ENCODE measurements at regions not wholly inside any gene's neighbourhood (a gene's known extent, or its start where the extent isn't known, plus 50 kb on each side); places are given as distances from the start of the nearest gene placed in this dataset.

DNA sequence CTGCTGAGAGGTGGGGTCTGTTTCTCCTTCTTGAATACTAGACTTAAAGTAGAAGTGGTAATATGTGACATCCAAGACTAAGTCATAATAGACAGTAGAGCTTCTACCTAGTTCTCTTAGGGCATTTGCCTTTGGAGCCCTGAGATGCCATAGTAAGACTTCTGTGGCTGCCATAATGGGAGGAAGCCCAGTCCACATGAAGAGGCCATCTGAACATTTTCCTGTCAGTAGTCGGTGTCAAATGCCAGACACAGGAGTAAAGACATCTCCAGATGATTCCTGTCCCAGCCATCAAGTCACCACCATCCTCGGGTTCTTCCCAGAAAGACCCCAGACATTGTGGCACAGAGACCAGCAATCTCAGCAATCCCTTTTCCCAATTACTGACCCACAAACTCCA, 58.1 kb upstream of the IRX6 start:
- no peak for TF ChIP-seq TAF1 (IDR thresholded peaks at IDR 0.05; ENCODE audit: borderline replicate concordance, low read depth, low read length)
- TF ChIP-seq POLR2A (IDR thresholded peaks at IDR 0.05; ENCODE audit: low read depth, low read length) = no peak
- TF ChIP-seq POLR2AphosphoS5 (IDR thresholded peaks at IDR 0.05; ENCODE audit: low read depth, low read length) = no peak

Data from GM12892 (cell line).